Heart right ventricle (tissue), 16 donors: ENCODE measurements at regions not wholly inside any gene's neighbourhood (a gene's known extent, or its start where the extent isn't known, plus 50 kb on each side); places are given as distances from the start of the nearest gene placed in this dataset.

Experiments
- ATAC-seq, 8 donors: fragments of 200-7000 bp; cut with Tn5 transposase; one replicate each; pipeline ENCODE4 v1.9.1; 2020; ENCODE audit warnings: mild to moderate bottlenecking in 8 of 8, moderate library complexity in 8 of 8, moderate number of reproducible peaks in 1 of 8
- DNase-seq, 2 donors: peaks; one replicate each; pipeline ENCODE4 v3.0.0-alpha.2; 2020
- H3K27ac ChIP-seq, 10 donors: fragments of 200-600 bp; sonication (generic) in 2 of 10; one replicate each; pipeline versions ENCODE4 v1.5.0 to v1.8.0; 2020 to 2022; ENCODE audit warnings: mild to moderate bottlenecking in 3 of 10
- H3K27me3 ChIP-seq, 7 donors: fragments of 200-600 bp; one replicate each; pipeline ENCODE4 v1.8.0; 2021 to 2022; ENCODE audit warnings: mild to moderate bottlenecking in 2 of 7
- H3K36me3 ChIP-seq, 9 donors: fragments of 200-600 bp; sonication (generic) in 1 of 9; one replicate each; pipeline versions ENCODE4 v1.5.0 to v1.8.0; 2020 to 2022; ENCODE audit warnings: mild to moderate bottlenecking in 2 of 9
- H3K4me1 ChIP-seq, 9 donors: fragments of 200-600 bp; sonication (generic) in 1 of 9; one replicate each; pipeline versions ENCODE4 v1.5.0 to v1.8.0; 2020 to 2022; ENCODE audit warnings: mild to moderate bottlenecking in 4 of 9
- H3K4me3 ChIP-seq, 10 donors: fragments of 200-600 bp; sonication (generic) in 2 of 10; one replicate each; pipeline versions ENCODE4 v1.5.0 to v1.8.0; 2020 to 2022; ENCODE audit warnings: mild to moderate bottlenecking in 7 of 10, moderate library complexity in 2 of 10
- H3K9me3 ChIP-seq, 11 donors: fragments of 200-600 bp in 10 of 11; sonication (generic) in 2 of 11; one replicate each; pipeline versions ENCODE4 v1.5.0 to v1.8.0; 2013 to 2022; ENCODE audit warnings: mild to moderate bottlenecking in 2 of 11, control low read depth in 1 of 11, moderate library complexity in 1 of 11
- CTCF ChIP-seq, 9 donors: fragments of 200-600 bp; sonication (generic) in 2 of 9; IDR thresholded peaks; one replicate each; pipeline versions ENCODE4 v1.5.0 to v1.8.0; 2021 to 2022; ENCODE audit warnings: antibody characterized with exemption in 9 of 9, mild to moderate bottlenecking in 5 of 9, moderate library complexity in 1 of 9
- WGBS, 2 donors: extraction: QIAGEN DNeasy Blood & Tissue Kit; methylation state at CpG; one replicate each; pipeline ENCODE4 v1.1.7; 2013; ENCODE audit warnings: inconsistent platforms in 1 of 2; 5-methylcytosine and 5-hydroxymethylcytosine counted together
- intact Hi-C, 10 donors: fragments of 100-400 bp; cut with DNase I; formaldehyde crosslinking; loops; one replicate each; pipeline versions ENCODE4 v1.11.1 to v1.14.2; 2022
- donor health status: Arrhythmogenic right ventricular cardiomyopathy.
- donor health status: ischemic (EF 13 %, LVEDD 7.1; RV severe dilation, severe dysfunction).
- donor health status: healthy with polysubstance abuse.
- donor health status: DM: no; HTN: yes; CAD: no.
- donor health status: DM: no; HTN: no; CAD: no.
- donor health status: ischemic (EF 25% LVEDD 6.9; RV normal size, moderate dysfunction).
- donor health status: ischemic (EF 25% LVEDD 5.7; RV mildly dilated, moderate dysfunction).
- donor health status: healthy.
- donor health status: DM: yes; HTN: yes; CAD: no.
- donor health status: Ischemic cardiomyopathy.
- donor health status: ischemic (EF 35%, LVEDD 5.7; RV mildly dilated, moderate dysfunction).
- donor health status: nonischemic (EF 11% LVEDD 7.7; RV severe dilation, severe dysfunction).
- donor health status: DM: yes; HTN: yes; CAD: no.
- donor health status: PGD.
- donor health status: ischemic (EF 29% LVEDD 5.4; RV normal size, mild dysfunction).
- donor health status: nonischemic (EF 23%, LVEDD 6.1; RV moderate dilation, normal function).

DNA sequence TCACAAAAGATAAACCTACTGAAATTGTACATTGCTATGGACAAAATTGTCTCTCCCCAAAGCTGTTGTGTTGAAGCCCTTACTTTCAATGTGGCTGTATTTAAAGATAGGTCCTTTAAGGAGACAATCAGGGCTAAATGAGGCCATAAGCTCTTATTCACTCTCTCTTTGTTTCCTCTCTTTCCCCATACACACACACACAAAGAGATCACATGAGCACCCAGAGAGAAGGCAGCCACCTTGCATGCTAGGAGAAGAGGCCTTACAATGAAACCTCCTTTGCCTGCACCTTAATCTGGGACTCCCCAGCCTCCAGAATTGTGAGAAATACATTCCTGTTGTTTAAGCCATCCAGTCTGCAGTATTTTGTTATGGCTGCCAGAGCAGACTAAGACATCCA is 1295.6 kb upstream of the CDH6 start:
- Histone ChIP-seq H3K27me3 (no peaks in the 10 kb centered on the region), H3K36me3 (no peaks in the 10 kb centered on the region), H3K4me1 (no peaks in the 10 kb centered on the region), H3K27ac (no peak overlapping the region), H3K9me3 (peaks cover 0 to 10% (median 0%) of the 10 kb centered on the region in 11 donors), H3K4me3 (no peak overlapping the region)
- no peak for TF ChIP-seq CTCF (IDR thresholded peaks at IDR 0.05)
- intact Hi-C loops = no loop called here
- no peak for ATAC-seq
- DNase-seq = no peak

- Histone ChIP-seq H3K4me1 (no peaks in the 10 kb centered on the region), H3K27me3 (no peaks in the 10 kb centered on the region), H3K27ac (no peak overlapping the region), H3K4me3 (no peak overlapping the region), H3K9me3 (peaks cover 0 to 10% (median 0%) of the 10 kb centered on the region in 11 donors), H3K36me3 (no peaks in the 10 kb centered on the region)
- WGBS, 2 donors = 64 to 76% methylated on average over 1 of the region's 1 CpG
- DNase-seq (no peak), ATAC-seq (no peak)
- TF ChIP-seq CTCF (IDR thresholded peaks at IDR 0.05) = no peak
- intact Hi-C loops = no loop called here
Observed at GRCh38 chr5:29896646-29897045, 1296.8 kb upstream of the CDH6 start.

DNA sequence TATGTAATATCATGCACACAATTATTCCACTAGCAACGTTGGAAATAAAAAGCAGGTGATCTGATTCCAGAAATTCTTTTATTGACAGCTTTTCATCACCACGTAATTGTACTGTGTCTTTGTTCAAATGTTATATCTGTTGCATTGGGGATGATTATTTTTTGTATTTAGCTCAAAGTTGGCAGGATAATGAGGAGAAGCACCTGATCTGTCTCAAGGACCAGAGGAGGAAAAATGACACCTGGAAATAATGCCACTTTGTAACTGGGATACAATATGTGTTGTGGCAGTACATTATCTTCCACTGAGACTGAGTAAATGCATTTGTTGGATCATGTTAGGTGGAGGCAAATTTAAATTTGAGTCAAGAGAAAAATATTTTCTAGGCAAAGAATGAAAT is 1298.8 kb upstream of the CDH6 start:
- no peak for ATAC-seq

GRCh38 chr5:29889051-29889450 is 1304.4 kb upstream of the CDH6 start:
- no peak overlapping the region for H3K4me3 ChIP-seq
- H3K4me1 ChIP-seq = no peaks in the 10 kb centered on the region
- no peak for ATAC-seq
- no peak for DNase-seq
- 71 to 75% methylated on average over 6 of the region's 6 CpGs for WGBS, 2 donors
- intact Hi-C loops = no loop called here
- no peaks in the 10 kb centered on the region for H3K27me3 ChIP-seq
- TF ChIP-seq CTCF (IDR thresholded peaks at IDR 0.05) = no peak
- no peaks in the 10 kb centered on the region for H3K36me3 ChIP-seq
- peaks cover 0 to 13% (median 0%) of the 10 kb centered on the region in 11 donors for H3K9me3 ChIP-seq
- H3K27ac ChIP-seq = no peak overlapping the region

More for the DNA sequence above, 1298.8 kb upstream of the CDH6 start:
- no peak overlapping the region for H3K27ac ChIP-seq
- no peaks in the 10 kb centered on the region for H3K36me3 ChIP-seq
- intact Hi-C loops = no loop called here
- no peak for DNase-seq
- TF ChIP-seq CTCF (IDR thresholded peaks at IDR 0.05) = no peak
- no peaks in the 10 kb centered on the region for H3K27me3 ChIP-seq
- H3K9me3 ChIP-seq = peaks cover 0 to 10% (median 0%) of the 10 kb centered on the region in 11 donors
- no peaks in the 10 kb centered on the region for H3K4me1 ChIP-seq
- WGBS, 2 donors = 57 to 59% methylated on average over 2 of the region's 2 CpGs
- no peak overlapping the region for H3K4me3 ChIP-seq

GRCh38 chr5:29885595-29885994 is 1307.9 kb upstream of the CDH6 start:
- ATAC-seq (no peak), DNase-seq (no peak)
- no peak overlapping the region for H3K27ac ChIP-seq
- no peak for TF ChIP-seq CTCF (IDR thresholded peaks at IDR 0.05)
- peaks cover 0 to 38% (median 0%) of the 10 kb centered on the region in 11 donors for H3K9me3 ChIP-seq
- H3K27me3 ChIP-seq = no peaks in the 10 kb centered on the region
- no peak overlapping the region for H3K4me3 ChIP-seq
- H3K36me3 ChIP-seq = no peaks in the 10 kb centered on the region
- WGBS, 2 donors = 82 to 86% methylated on average over 9 of the region's 9 CpGs
- no peaks in the 10 kb centered on the region for H3K4me1 ChIP-seq
- intact Hi-C loops = no loop called here
